ENCODE measurements at regions not wholly inside any gene's neighbourhood (a gene's known extent, or its start where the extent isn't known, plus 50 kb on each side); places are given as distances from the start of the nearest gene placed in this dataset.

DNA sequence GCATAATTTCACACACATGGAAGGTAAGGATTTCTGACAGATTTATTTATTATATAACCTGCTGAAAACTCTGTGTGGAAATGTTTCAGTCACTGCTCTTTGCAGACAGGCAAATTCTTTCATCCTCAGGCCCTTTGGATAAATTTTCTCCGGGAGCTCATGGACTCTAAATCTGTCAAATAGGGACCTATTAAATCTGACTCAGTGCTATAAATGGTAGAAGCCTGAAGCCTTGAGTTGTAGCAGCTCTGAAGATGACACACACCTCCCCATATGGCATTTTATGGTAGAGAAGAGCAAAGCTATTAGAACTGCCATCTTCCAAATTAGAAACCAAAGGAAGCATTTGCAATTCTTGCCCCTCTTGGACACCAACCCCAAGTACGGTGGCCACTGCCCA lies 808.7 kb downstream of the XPNPEP1 start:
- TF ChIP-seq EGR1 (IDR thresholded peaks at IDR 0.05) (no peak), NFIC (IDR thresholded peaks at IDR 0.05) (no peak), FOXM1 (IDR thresholded peaks at IDR 0.05; ENCODE audit: borderline replicate concordance, low read depth) (no peak), CEBPB (IDR thresholded peaks at IDR 0.05) (no peak), TCF12 (IDR thresholded peaks at IDR 0.05; ENCODE audit: low read depth) (no peak), TAF1 (IDR thresholded peaks at IDR 0.05; ENCODE audit: low read depth) (no peak), YY1 (IDR thresholded peaks at IDR 0.05; ENCODE audit: low read depth) (no peak), TEAD4 (IDR thresholded peaks at IDR 0.05) (no peak)
- TF ChIP-seq, protein P1, sequence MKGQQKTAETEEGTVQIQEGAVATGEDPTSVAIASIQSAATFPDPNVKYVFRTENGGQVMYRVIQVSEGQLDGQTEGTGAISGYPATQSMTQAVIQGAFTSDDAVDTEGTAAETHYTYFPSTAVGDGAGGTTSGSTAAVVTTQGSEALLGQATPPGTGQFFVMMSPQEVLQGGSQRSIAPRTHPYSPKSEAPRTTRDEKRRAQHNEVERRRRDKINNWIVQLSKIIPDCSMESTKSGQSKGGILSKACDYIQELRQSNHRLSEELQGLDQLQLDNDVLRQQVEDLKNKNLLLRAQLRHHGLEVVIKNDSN (IDR thresholded peaks at IDR 0.05), result no peak
- TF ChIP-seq, protein P2, sequence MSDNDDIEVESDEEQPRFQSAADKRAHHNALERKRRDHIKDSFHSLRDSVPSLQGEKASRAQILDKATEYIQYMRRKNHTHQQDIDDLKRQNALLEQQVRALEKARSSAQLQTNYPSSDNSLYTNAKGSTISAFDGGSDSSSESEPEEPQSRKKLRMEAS (IDR thresholded peaks at IDR 0.05), result no peak

DNA sequence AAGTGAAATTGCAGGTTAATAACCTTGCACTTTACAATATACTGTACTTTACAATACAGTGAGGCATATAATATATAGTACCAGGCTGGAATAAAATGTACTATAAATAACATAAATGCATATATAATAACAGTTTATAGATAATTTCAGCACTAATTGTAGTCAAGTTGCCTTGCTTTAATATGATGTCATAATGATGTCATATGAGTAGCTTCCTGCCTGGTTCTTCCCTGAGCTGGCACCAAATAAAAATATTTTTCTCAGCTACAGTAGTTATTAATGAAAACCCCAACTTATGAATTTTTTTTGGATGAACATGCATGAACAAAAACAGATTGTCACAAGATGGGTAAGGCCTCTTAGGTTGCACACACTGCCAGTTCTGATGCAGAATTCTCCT lies 816.7 kb downstream of the XPNPEP1 start:
- TF ChIP-seq TCF12 (IDR thresholded peaks at IDR 0.05; ENCODE audit: low read depth), result no peak
- no peak for TF ChIP-seq NFIC (IDR thresholded peaks at IDR 0.05)
- no peak for TF ChIP-seq CREB1 (IDR thresholded peaks at IDR 0.05; ENCODE audit: low read depth)
- no peak for TF ChIP-seq EGR1 (IDR thresholded peaks at IDR 0.05)
- no peak for TF ChIP-seq TAF1 (IDR thresholded peaks at IDR 0.05; ENCODE audit: low read depth)
- no peak for TF ChIP-seq ZBTB7A (IDR thresholded peaks at IDR 0.05; ENCODE audit: low read depth)
- TF ChIP-seq FOXM1 (IDR thresholded peaks at IDR 0.05; ENCODE audit: borderline replicate concordance, low read depth), result no peak

DNA sequence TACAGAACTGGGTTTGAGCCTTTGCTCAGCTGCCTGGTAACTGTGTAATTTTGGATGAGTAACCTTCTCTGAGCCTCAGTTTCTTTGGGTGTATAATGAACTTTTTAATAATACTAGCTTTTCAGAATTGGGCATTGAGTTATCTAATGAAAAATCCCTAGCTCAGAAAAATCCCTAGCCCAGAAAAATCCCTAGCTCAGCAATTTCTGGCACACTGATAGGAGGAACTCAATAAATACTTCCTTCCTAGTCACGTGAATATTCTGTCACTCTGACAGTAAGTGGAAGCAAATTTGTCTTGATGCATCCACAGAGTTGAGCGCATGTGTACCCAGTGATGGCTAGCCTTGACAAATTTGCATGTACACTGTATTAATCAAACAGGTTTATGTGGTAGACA lies 817.6 kb downstream of the XPNPEP1 start:
- TF ChIP-seq TCF12 (IDR thresholded peaks at IDR 0.05; ENCODE audit: low read depth) (no peak), EGR1 (IDR thresholded peaks at IDR 0.05) (no peak), TAF1 (IDR thresholded peaks at IDR 0.05; ENCODE audit: low read depth) (no peak), CREB1 (IDR thresholded peaks at IDR 0.05; ENCODE audit: low read depth) (no peak), TEAD4 (IDR thresholded peaks at IDR 0.05) (no peak), FOXM1 (IDR thresholded peaks at IDR 0.05; ENCODE audit: borderline replicate concordance, low read depth) (no peak), NFIC (IDR thresholded peaks at IDR 0.05) (no peak), YY1 (IDR thresholded peaks at IDR 0.05; ENCODE audit: low read depth) (no peak), EP300 (IDR thresholded peaks at IDR 0.05; ENCODE audit: borderline replicate concordance) (no peak), RAD21 (IDR thresholded peaks at IDR 0.05; ENCODE audit: low read depth) (no peak), ZBTB7A (IDR thresholded peaks at IDR 0.05; ENCODE audit: low read depth) (no peak), CEBPB (IDR thresholded peaks at IDR 0.05) (no peak)
- TF ChIP-seq, protein P2 (IDR thresholded peaks at IDR 0.05), result no peak
- TF ChIP-seq, protein P1 (IDR thresholded peaks at IDR 0.05), result no peak
- TF ChIP-seq, protein P3, sequence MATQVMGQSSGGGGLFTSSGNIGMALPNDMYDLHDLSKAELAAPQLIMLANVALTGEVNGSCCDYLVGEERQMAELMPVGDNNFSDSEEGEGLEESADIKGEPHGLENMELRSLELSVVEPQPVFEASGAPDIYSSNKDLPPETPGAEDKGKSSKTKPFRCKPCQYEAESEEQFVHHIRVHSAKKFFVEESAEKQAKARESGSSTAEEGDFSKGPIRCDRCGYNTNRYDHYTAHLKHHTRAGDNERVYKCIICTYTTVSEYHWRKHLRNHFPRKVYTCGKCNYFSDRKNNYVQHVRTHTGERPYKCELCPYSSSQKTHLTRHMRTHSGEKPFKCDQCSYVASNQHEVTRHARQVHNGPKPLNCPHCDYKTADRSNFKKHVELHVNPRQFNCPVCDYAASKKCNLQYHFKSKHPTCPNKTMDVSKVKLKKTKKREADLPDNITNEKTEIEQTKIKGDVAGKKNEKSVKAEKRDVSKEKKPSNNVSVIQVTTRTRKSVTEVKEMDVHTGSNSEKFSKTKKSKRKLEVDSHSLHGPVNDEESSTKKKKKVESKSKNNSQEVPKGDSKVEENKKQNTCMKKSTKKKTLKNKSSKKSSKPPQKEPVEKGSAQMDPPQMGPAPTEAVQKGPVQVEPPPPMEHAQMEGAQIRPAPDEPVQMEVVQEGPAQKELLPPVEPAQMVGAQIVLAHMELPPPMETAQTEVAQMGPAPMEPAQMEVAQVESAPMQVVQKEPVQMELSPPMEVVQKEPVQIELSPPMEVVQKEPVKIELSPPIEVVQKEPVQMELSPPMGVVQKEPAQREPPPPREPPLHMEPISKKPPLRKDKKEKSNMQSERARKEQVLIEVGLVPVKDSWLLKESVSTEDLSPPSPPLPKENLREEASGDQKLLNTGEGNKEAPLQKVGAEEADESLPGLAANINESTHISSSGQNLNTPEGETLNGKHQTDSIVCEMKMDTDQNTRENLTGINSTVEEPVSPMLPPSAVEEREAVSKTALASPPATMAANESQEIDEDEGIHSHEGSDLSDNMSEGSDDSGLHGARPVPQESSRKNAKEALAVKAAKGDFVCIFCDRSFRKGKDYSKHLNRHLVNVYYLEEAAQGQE (IDR thresholded peaks at IDR 0.05; ENCODE audit: low read depth), result no peak

DNA sequence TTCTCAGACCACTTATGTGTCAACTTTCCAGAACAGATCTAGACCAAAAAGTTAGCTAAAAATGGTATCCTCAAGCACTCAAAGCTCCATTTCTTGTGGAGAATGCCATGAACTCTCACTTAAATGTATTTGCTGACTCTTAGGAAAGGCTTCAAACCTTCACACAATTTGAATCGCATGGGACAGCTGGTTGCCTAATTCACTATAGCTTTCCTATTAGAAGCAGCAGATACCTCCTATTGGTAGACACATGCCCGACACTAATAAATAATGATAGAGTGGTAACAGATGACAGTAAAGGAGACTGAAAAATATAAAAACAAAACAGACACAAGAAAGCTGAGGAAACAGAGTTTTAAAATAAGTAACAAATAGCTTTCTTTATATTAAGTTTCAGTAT lies 818.5 kb downstream of the XPNPEP1 start:
- TF ChIP-seq EGR1 (IDR thresholded peaks at IDR 0.05) (no peak), YY1 (IDR thresholded peaks at IDR 0.05; ENCODE audit: low read depth) (no peak), TEAD4 (IDR thresholded peaks at IDR 0.05) (no peak), EP300 (IDR thresholded peaks at IDR 0.05; ENCODE audit: borderline replicate concordance) (no peak), TAF1 (IDR thresholded peaks at IDR 0.05; ENCODE audit: low read depth) (no peak), CEBPB (IDR thresholded peaks at IDR 0.05) (no peak), FOXM1 (IDR thresholded peaks at IDR 0.05; ENCODE audit: borderline replicate concordance, low read depth) (no peak), ZBTB7A (IDR thresholded peaks at IDR 0.05; ENCODE audit: low read depth) (no peak)
- TF ChIP-seq, protein P2 (IDR thresholded peaks at IDR 0.05), result no peak
- TF ChIP-seq, protein P3 (IDR thresholded peaks at IDR 0.05; ENCODE audit: low read depth), result no peak
- TF ChIP-seq, protein P1 (IDR thresholded peaks at IDR 0.05), result no peak

DNA sequence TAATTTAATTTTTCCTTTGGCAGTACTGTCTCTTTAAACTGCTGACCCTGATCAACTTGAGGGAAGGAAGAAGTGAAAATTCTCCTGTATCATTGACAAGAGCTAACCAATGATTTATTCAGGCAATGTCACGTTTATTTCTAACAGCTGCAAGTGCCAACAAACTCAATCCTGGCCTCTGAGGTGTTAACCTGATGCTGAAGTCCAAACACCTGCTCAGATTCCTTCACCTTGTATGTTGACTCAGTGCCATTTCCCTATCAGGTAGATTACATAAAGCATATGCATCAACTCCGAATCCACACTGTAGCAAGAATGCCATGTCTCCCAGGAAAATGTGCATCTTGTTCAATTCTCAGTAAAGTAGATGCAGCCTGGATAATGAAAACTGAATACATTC lies 820.0 kb downstream of the XPNPEP1 start:
- no peak for TF ChIP-seq EGR1 (IDR thresholded peaks at IDR 0.05)
- no peak for TF ChIP-seq CREB1 (IDR thresholded peaks at IDR 0.05; ENCODE audit: low read depth)
- TF ChIP-seq TCF12 (IDR thresholded peaks at IDR 0.05; ENCODE audit: low read depth), result no peak
- TF ChIP-seq YY1 (IDR thresholded peaks at IDR 0.05; ENCODE audit: low read depth), result no peak
- no peak for TF ChIP-seq RAD21 (IDR thresholded peaks at IDR 0.05; ENCODE audit: low read depth)
- TF ChIP-seq, protein P1 (IDR thresholded peaks at IDR 0.05), result no peak
- no peak for TF ChIP-seq CEBPB (IDR thresholded peaks at IDR 0.05)
- no peak for TF ChIP-seq ZBTB7A (IDR thresholded peaks at IDR 0.05; ENCODE audit: low read depth)
- no peak for TF ChIP-seq NFIC (IDR thresholded peaks at IDR 0.05)
- TF ChIP-seq, protein P2 (IDR thresholded peaks at IDR 0.05), result no peak
- TF ChIP-seq EP300 (IDR thresholded peaks at IDR 0.05; ENCODE audit: borderline replicate concordance), result no peak
- TF ChIP-seq, protein P3 (IDR thresholded peaks at IDR 0.05; ENCODE audit: low read depth), result no peak
- no peak for TF ChIP-seq TEAD4 (IDR thresholded peaks at IDR 0.05)
- TF ChIP-seq FOXM1 (IDR thresholded peaks at IDR 0.05; ENCODE audit: borderline replicate concordance, low read depth), result no peak
- no peak for TF ChIP-seq TAF1 (IDR thresholded peaks at IDR 0.05; ENCODE audit: low read depth)

Data from Ishikawa (cell line).